UCSD-AML1 (cell line): ENCODE measurements at regions not wholly inside any gene's neighbourhood (a gene's known extent, or its start where the extent isn't known, plus 50 kb on each side); places are given as distances from the start of the nearest gene placed in this dataset.

ENCODE experiments used
- DNase-seq: peaks from one replicate; lab custom pipeline; 2025; ENCODE audit not compliant: unreplicated experiment; lab: John Stamatoyannopoulos, UW

DNA sequence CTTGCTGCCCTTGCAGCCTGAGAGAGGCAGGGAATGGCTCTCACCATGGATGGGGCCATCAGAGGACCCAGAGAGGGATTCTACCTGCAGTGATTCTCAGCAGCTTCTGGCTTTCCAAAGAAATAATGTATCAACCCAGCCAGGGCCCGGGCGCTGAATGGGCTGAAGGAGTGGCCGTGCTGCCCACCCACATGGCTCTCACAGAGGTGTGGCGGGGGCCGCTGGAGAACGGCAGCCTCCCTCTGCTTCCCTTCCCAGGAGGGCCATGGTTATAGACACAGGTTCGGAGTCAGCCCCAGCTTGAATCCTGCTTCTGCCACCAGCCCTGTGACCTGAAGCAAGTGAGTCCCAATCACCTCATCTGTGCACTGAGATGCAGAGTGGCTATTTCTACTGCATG lies 82.7 kb downstream of the THAP12 start:
- DNase-seq: no peak

DNA sequence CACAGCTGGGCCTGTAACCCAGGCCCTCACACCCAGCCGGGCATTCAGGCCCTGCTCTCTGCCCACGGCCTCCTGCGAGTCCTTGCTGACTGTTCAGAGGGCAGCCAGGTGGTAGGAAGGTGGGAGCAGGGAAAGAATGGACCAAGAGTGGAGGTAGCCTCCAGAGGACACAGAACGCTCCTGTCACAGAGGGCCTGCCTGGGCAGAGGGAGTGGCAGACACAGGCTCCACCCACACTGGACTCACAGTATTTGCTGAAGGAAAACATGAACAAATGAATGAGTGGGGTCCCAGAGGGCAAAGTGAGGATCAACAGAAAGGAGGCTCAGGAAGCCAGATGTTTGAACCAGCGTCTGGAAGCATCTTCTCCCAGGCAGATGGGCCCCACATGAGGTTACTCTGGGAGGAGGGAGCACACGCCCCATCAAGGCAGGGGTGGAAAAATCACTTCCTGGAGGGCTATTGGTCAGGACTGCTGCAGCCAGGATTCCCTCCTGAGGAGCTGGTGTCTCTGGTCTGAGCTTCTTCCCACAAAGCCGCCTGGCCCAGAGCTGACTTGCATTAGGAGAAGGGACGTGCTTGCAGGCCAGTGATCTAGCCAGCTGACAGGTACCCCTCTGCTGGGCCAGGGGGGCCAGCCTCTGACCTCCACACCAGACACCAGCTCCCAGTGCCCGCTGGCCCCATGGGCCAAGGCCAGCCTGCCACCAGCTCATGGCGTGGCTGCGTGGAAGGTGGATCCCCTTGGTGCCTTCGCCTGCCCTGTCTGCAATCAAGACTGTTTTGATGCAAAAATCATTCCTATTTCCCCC lies 84.0 kb downstream of the THAP12 start:
- DNase-seq: no peak

DNA sequence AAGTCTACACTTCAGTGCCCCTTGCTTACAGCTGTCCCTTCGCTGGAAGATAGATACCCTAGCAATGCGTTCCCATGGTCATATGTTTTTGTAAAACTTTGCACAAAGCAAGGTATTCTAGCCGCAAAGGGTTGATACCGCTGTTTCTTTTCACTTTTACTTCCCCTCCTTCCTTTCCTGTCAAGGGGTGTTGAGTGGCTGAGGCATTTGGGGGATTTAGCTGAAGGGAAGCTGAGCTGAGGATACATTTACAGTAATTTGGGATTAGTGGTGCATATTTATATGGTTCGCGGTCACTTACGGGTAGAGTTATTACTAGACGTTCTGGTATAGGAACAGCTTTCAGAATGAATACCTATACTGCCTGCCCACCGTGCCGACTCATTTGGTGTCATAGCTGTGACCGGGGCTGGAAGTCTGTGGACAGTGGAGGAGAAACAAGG lies 86.9 kb upstream of the WNT11 start:
- no peak for DNase-seq

DNA sequence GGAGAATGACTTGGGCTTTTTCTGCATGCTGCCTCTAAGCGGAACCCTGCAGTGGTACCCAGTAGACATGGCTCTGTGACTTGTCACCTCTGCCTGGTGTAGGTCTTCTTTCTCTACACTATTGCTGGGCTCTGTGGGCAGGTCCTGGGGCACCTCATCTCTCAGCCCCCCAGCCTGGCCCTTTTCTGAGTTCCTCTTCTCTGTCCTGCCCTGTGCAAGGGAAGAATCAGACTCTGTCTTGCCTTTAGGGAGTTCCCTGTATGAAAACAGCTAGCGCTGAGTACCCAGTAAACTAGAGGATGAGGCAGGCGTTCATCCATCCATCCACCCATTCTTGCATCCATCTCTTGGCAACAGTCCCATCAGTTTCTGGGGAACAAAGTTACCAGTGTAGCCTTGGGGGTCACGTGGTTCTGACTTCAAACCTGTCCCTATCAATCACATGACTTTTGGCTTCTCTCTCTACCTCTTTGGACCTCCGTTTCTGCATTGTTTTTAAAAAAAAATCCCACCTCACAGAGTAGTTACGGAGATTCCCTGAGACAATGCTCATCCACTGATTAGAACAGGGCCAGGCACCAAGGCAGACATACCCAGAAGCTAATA lies 86.4 kb upstream of the WNT11 start:
- DNase-seq: no peak

DNA sequence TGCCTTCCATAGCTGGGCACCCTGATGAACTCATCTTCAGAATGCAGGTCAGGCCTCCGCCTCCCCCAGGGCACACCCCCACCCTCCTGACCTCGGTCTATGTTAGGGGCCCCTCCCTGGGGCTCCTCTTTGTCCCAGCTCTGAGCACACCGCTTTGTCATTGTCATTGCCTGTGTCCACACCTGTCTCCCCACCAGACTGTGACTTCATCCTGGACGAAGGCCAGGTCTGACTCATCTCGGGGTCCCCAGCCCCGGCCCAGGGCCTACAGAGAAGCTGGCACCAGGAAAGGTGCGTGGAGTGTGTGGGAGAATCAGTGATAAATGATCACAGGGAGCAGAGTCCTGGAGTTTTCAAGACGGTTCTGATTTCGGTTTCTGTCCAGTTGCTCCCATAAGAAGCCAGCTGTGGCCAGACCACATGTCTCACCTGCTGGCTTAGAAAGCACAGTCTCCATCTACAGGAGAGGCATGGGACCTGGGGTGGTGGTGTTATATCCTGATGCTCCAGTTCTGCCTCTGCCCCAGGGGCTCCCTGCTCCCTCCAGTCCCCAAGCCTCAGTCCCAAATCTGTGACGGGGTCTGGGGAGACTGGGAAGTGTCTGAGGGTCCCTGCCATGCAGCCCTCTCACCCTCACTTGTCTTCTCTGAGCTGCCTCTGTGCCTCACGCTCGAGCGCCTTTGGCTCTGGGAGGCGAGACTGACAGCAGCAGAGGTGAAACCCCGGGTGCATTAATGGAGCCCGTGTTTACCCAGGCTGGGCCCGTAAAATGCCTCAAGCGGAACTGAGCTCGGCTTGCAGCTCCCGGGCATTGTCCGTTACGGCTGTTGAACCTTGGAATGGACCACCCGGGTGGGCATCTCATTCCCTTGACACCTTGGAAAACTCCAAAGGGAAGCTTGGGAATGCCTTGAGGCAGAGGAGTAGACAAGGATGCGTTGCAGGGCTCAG lies 85.5 kb upstream of the WNT11 start:
- DNase-seq: no peak

DNA sequence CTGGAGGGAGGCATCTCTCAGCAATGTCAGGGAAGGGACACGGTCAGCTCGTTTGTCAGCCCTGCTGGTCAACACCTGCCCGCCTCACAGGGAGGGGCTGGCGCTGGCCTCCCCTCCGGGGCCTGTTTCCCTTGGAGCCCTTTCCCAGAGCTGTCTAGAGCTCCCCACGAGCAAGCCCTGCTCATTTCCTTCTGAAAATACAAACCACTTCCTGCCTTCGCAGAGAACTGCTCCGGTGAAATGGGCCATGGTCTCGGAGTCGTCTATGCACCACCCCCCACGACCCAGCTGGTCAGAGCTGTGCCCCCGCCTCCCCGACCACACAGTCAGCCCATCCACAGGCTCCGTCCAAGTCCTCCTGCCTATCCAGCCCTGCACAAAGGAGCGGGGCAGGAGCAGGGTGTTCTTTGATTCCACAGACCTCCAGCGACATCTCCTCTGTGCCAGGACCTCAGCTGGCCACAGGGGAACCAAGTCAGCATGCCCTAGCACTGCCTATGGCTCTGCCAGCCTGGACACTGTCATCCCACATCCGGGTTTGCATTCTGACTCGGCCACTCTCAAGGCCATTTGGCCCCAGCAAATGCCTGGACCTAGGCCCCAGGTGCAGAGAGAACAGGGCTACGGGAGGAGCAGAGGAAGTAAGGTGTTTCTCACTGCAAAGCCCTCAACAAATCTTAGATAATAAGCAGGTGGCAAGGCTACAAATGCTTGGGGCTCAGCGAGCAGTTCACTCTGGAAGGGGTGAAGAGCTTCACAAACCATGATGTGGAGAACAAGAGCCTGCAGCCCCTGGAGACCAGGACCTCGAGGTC lies 82.1 kb upstream of the WNT11 start:
- DNase-seq: peak; percentile 73

DNA sequence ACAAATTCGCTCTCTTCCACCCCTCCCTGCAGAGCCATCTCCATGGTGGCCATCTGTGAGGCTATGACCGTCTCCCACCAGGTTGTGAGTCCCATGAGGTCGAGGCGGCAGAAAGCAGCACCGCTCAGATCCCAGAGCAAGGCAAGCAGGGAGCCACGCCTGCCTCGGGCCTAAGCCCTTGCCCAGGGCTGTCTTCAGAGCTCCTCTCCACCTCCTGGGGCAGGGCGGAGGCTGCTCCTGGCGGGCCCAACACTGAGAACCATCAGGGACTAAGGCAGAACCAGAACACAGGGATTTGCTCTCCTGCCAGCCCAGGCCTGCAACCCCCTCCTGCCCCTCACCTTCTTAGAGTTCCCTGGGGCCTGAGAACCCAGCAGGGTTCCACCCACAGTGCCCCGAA lies 80.9 kb upstream of the WNT11 start:
- DNase-seq: no peak

DNA sequence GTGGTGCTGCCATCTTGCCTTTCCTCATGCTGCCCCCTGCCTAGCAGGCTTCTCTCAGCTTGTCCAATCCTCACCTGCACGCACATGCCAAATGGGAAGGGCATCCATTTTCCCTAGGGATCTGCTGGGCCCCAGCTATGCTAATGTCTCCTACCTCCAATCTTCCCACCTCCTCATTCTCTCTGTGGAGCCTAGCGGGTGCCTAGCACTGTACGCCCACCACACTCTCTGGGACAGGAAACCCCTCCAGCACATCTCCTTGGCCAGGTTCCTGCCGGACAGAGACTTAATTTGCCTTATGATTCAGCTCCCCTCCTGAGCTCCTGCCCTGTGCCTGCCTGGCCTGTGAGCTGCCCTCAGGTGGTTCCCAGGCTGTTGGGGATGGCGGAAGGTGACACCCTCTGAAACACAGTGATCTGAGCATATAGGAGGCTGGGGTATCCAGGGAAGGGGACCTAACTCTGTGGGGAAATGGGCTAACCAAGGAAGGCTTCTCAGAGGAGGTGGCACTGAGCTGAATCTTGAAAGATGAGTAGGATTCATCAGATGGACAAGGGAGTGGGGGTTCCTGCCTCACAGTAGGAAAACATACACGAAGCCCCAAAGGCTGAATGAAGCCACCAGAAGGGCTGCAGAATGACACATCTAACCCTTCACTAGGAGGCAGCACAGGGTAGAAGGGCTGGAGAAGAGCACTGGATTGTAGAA lies 79.2 kb upstream of the WNT11 start:
- no peak for DNase-seq

DNA sequence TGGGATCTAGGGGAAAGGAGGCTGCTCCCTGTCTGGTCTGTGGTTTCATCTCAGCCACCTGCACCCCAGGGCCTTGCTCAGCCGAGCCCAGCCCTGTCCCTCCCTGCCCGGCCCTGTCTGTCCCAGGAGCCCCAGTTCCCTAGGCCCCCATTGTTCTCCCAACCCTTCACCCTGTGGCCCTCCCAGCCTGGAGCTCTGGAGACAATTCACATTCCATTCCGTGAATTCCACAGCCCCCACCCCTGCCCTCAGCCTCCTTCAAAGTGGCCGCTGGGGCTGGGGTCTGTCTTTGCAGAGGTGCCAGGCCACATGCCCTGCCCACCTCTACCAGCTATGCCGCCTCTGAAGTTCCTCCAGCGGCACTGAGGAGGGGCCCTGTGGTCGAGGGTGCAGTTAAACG lies 77.9 kb upstream of the WNT11 start:
- DNase-seq: no peak

DNA sequence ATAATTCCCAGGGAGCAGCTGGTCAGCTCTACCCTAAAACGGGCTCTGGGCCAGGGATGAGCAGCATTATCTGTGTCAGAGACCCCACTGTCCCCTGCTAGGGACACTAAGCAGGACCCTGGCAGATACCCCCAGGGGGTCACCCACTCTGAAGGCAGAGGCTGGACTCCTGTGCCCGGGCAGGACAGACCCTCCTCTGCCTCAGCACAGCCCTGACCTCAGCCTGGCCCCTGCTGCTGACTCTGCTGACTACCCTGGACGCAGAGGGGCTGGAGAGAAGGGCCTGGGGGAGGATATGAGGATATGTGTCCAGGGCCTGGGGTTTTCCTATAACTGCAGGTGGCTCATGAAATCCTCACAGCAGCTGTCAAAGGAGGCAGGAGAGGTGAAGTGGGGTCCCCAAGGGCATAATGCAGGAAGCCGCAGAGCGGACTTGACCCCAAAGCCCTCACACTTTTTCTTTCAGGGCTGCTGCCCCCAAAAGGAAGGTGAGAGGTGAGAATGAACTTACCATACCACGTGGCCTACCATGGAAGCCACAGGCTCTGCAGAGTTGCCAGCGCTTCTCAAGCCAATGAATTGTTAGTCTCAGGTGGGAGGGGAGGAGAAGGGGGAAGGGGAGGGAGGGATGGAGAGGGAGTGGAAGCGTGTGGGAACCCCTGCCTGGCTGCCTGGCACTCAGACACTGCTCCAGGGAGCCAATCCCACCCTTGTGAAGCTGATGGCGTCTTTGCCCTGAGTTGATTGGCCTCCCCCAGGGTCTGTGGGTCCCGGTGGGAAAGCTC lies 76.7 kb upstream of the WNT11 start:
- DNase-seq: no peak

DNA sequence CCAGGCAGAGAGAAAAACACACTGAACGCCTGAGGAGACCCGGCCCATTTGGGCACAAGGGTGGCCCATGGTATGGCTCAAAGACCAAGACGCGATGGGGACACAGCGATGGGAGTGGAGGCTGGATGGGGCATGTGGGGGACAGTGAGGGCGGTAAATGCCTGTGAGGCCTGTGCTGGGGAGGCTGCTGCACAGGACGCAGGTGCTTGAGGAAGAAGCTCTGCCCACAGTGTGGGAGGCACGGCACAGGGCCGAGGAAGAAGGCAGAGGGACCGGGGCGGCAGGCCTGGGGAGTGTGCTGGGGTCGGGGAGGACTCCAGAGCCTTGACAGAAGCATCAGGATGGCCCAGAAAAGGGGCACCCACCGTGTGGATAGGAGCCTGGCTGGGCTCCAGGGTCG lies 75.9 kb upstream of the WNT11 start:
- DNase-seq: no peak

DNA sequence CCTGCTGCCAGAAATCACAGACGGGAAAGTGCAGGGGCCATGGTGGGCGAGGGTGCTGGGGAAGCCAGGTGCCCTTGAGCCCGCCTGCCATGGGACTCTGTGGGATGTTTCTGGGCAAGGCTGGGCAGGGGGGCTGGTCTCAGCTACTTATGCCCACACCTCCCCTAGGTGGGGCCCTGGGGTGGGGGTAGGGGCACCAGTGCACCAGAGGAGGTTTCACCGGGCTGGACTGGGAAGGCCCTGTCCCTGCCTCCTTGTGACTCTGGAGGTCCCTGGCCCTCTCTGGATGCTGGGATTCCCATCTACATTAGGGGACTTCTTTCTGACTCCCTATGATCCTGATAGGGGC lies 75.2 kb upstream of the WNT11 start:
- DNase-seq: no peak

DNA sequence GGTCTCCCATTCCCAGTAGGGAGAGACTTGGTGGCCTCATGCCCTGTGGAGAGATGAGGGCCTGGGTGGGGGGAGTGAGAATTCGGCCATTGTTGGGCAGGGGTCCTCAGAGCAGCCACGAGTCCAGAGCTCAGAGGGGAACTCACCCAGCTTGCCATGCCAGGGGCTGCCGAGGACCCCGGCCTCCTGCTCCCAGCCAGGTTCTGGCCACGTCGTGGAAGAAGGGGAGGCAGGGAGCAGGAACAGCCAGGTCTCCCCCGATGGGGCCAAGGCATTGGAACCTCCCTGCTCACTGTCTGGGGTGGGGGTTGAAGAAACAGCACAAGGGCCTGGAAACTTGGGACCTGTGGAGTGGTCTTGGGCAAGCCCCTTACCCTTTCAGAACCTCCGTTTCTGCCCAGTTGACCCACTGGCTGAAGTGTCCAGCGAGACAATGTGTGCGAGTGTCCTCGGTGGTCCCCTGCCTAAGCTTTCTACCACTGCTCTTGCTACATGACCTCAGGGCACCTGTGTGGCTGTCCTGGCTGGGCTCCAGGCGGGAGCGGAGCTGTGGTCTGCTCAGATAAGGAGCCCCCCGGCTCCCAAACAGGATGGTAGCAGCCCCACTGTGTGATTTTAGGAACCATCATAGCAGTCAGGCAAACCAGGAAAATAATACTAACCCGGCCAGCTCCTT lies 74.7 kb upstream of the WNT11 start:
- DNase-seq: no peak

DNA sequence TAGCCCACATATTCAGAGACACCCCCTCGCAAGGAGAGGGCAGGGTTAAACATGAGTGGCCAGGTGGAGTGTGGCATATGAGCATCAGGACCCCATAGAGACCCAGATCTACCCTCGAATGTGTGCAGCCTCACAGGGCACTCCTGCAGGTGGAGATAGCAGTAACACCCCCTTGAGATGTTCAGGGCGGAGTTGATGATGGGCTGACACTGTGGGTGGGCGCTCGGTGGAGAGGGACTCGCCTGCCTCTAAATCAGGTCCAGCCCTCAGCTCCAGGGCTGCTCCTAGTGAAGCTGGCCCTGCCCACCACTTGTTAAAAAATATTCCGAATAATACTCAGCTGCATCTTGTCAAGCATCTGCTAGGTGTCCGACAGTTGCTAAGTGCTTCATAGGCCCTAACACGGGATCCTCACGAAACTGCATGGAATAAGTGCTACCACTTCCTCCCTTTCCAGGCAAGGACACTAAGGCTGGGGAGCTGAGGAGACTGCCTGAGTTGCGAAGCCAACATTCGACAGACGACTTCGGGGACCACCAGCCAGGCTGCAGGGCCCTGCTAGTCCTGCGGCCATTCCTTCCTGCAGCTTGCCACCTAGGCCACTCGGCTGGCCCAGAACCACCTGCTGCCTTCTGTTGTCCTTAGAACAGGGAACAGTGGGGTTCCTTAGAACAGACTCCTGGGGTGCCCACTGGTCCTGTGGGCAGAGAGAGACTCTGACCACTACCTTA lies 74.0 kb upstream of the WNT11 start:
- no peak for DNase-seq

DNA sequence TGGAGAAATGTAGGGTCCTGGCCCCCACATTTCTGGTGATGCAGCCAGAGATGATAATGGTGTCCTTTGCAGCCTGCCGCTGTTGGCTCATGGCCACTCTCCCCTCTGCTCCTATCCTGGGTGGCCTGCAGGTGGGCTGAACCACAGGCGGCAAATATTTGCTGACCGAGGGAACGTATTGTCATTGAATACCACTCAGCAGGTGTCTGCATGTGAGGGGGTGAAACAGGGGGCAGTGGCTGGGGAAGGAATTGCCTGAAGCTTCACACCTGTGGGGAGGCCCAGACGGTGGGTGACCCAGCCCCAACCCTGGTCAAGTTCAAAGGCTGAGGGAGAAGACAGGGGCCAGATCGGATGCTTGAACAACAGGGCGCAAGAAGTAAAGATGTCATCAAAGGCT lies 73.3 kb upstream of the WNT11 start:
- DNase-seq: no peak

DNA sequence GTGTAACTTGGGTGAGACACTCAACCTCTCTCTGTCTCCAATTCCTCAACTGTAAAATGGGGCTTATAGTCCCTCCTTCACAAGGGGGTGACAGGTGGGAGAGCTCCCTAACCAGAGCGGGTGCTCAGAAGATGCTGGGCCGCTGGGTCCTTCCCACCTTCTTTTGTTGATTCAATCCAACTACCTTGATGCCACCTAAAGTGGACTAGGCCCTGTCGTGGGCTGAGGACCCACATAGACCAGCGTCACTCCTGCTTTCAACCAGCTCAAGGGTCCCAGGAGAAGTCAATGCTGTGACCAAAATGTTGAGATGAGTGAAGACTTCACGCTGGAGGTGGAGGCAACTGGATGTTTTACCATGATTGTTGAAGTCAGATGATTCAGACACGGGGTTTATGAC lies 72.7 kb upstream of the WNT11 start:
- no peak for DNase-seq

DNA sequence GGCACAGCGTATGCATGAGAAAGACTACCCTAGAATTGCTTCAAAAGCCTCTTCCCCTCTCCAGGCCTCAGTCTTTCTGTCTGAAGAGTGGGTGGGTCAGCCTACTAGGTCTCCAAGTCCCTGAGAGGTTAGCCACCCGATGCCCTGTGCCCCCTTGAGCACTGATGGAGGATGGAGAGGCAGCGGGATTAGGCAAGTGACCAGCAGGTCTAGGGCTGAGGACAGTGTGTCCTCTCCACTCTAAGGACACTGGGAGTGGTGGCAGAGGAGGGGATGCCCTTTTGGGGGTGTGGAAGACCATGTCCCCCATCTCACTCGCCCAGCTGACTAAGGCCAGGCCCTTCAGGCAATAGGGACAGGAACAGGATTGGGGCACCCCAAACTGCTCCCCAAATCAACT lies 72.2 kb upstream of the WNT11 start:
- DNase-seq: no peak
